ENCODE measurements at regions not wholly inside any gene's neighbourhood (a gene's known extent, or its start where the extent isn't known, plus 50 kb on each side); places are given as distances from the start of the nearest gene placed in this dataset.

DNA sequence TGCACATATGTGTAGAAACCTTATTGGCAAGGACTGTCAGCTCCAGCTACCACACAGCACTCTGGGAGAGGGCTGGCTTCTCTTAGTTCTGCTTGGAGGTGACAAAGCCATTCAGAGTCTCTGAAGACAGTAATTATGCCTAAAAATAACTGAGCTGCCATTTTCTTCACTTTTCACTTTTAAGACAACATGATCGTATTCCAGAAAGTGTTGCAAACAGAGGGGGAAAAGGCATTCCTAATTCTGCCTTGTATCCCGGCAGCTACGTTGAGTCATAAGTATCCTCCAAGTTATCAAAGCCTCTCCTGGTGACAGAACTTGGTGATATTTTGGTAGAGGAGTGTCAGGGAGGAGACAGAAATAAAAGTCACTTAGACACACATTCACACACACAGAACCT lies 327.7 kb downstream of the HAPSTR1 start:
- DNase-seq = no peak
- no peak overlapping the region for H3K4me3 ChIP-seq (ENCODE audit: low read length)
- no peaks in the 10 kb centered on the region for H3K4me1 ChIP-seq (ENCODE audit: control insufficient read depth, insufficient read depth, low read length)
- 45% methylated on average over 3 of the region's 3 CpGs for WGBS
- ATAC-seq = peak in 1 of 2 donors; percentile 54
- no peak overlapping the region for H3K27ac ChIP-seq (ENCODE audit: low read length)
- intact Hi-C loops (cut with DNase I) = no loop called here
- H3K9me3 ChIP-seq (ENCODE audit: control insufficient read depth, low read length) = no peaks in the 10 kb centered on the region
- no peaks in the 10 kb centered on the region for H3K27me3 ChIP-seq (ENCODE audit: control insufficient read depth, insufficient read depth)

- ATAC-seq = peak; percentile 72 to 82
- no peak for DNase-seq
- Histone ChIP-seq H3K27ac (ENCODE audit: low read length) (no peak overlapping the region), H3K4me1 (ENCODE audit: control insufficient read depth, insufficient read depth, low read length) (no peaks in the 10 kb centered on the region), H3K9me3 (ENCODE audit: control insufficient read depth, low read length) (no peaks in the 10 kb centered on the region), H3K4me3 (ENCODE audit: low read length) (no peak overlapping the region), H3K27me3 (ENCODE audit: control insufficient read depth, insufficient read depth) (no peaks in the 10 kb centered on the region)
- WGBS = 50% methylated on average over 7 of the region's 7 CpGs
- intact Hi-C loops (cut with DNase I) = no loop called here
These were observed 331.5 kb downstream of the HAPSTR1 start for GRCh38 chr16:9422762-9423513.

DNA sequence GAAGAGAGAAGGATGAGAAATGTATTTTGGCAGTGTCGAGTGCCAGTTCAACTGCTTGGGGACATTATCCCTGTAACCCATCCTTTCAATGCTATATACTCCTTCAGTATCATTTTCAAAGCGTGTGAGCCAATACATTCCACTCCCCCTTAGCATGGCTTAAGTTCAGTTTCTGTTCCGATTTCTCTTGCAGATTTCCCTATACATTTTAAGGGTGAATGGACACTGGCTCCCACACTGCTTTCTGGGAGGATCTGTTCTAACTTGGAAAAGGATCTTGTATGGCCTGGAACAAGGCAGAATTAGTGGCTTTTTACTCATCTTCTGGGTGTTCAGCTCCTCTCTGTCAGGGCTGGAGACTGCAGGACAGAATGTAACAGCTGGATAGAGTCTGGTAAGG lies 333.8 kb downstream of the HAPSTR1 start:
- peaks cover 2% of the 10 kb centered on the region for H3K4me1 ChIP-seq (ENCODE audit: control insufficient read depth, insufficient read depth, low read length)
- no peak for ATAC-seq
- no peaks in the 10 kb centered on the region for H3K27me3 ChIP-seq (ENCODE audit: control insufficient read depth, insufficient read depth)
- no peak for DNase-seq
- 40% methylated on average over 3 of the region's 3 CpGs for WGBS
- H3K4me3 ChIP-seq (ENCODE audit: low read length) = no peak overlapping the region
- H3K9me3 ChIP-seq (ENCODE audit: control insufficient read depth, low read length) = no peaks in the 10 kb centered on the region
- intact Hi-C loops (cut with DNase I) = no loop called here
- no peak overlapping the region for H3K27ac ChIP-seq (ENCODE audit: low read length)

DNA sequence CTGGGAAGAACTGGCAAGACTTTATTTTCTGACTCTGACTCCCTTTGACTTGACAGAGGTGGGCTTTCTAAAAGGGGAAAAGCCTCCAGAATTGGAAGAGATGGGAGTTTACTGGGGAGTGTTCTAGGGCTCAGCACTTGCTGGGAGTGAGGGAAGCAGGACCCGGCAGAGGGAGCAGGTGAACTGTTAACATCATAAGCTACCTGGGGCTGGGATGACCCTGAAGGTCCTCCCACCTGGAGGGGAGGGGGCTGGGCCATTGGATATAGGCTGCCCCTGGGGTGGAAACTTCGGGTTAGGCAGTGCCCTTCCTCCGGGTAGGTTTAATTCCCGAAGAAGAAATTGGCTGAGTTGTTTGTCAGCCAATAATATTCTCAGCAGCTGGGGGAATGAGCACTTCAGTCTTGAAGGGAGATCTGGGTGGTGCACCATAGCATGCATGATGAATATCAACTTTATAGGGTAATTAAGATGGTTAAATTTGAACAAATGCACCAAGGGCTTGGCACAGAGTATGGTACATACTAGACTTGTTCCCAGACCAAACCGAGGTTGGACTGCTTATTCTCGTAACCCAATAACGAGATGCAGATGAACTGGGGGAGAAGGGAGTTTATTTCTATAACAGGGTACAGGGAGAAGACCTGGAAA lies 337.0 kb downstream of the HAPSTR1 start:
- no peak for DNase-seq
- Histone ChIP-seq H3K27ac (ENCODE audit: low read length) (no peak overlapping the region), H3K27me3 (ENCODE audit: control insufficient read depth, insufficient read depth) (no peaks in the 10 kb centered on the region), H3K4me3 (ENCODE audit: low read length) (no peak overlapping the region), H3K9me3 (ENCODE audit: control insufficient read depth, low read length) (no peaks in the 10 kb centered on the region), H3K4me1 (ENCODE audit: control insufficient read depth, insufficient read depth, low read length) (peaks cover 2% of the 10 kb centered on the region)
- intact Hi-C loops (cut with DNase I) = no loop called here
- ATAC-seq = no peak
- whole genome bisulfite sequencing = 80% methylated on average over 7 of the region's 7 CpGs

GRCh38 chr16:9429646-9430330 lies 338.3 kb downstream of the HAPSTR1 start:
- Histone ChIP-seq H3K4me3 (ENCODE audit: low read length) (no peak overlapping the region), H3K4me1 (ENCODE audit: control insufficient read depth, insufficient read depth, low read length) (peaks cover 2% of the 10 kb centered on the region), H3K9me3 (ENCODE audit: control insufficient read depth, low read length) (no peaks in the 10 kb centered on the region), H3K27me3 (ENCODE audit: control insufficient read depth, insufficient read depth) (no peaks in the 10 kb centered on the region), H3K27ac (ENCODE audit: low read length) (no peak overlapping the region)
- DNase-seq = no peak
- WGBS = 53% methylated on average over 10 of the region's 10 CpGs
- intact Hi-C loops (cut with DNase I) = no loop called here
- no peak for ATAC-seq

DNA sequence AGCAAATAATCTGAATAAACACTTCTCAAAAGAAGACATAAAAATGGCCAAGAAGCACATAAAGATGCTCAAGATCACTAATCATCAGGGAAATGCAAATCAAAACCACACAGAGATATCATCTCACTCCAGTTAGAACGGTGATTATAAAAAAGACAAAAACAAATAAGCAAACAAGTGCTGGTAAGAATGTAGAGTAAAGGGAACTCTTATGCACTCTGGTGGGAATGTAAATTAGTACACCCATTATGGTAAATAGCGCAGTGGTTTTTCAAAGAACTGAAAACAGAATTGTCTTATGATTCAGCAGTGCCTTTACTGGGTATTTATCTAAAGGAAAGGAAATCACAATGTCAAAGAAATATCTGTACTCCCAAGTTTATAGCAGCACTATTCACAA lies 343.2 kb downstream of the HAPSTR1 start:
- DNase-seq (no peak), ATAC-seq (no peak)
- no peaks in the 10 kb centered on the region for H3K9me3 ChIP-seq (ENCODE audit: control insufficient read depth, low read length)
- WGBS = 67% methylated on average over 2 of the region's 2 CpGs
- no peak overlapping the region for H3K27ac ChIP-seq (ENCODE audit: low read length)
- peaks cover 1% of the 10 kb centered on the region for H3K4me1 ChIP-seq (ENCODE audit: control insufficient read depth, insufficient read depth, low read length)
- no peaks in the 10 kb centered on the region for H3K27me3 ChIP-seq (ENCODE audit: control insufficient read depth, insufficient read depth)
- H3K4me3 ChIP-seq (ENCODE audit: low read length) = no peak overlapping the region
- intact Hi-C loops (cut with DNase I) = no loop called here

DNA sequence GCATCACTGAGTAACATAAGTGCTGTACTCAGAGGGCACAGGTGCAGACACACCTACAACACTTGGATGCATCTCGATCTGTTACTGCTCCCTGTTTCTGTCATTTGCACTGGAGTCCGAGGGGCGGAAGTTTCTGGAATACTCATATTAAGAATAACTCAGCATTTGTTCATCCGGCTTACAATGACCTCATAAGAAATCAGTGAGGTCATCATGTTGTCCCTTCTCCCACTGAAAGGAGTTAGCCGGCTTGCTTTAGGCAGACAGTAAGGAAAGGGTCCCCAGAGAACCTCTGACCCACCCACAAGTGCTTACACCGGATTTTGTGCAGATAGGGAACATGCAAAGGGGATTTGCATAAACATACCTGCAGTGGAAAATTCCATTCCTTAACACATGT lies 344.7 kb downstream of the HAPSTR1 start:
- Histone ChIP-seq H3K27ac (ENCODE audit: low read length) (no peak overlapping the region), H3K9me3 (ENCODE audit: control insufficient read depth, low read length) (no peaks in the 10 kb centered on the region), H3K27me3 (ENCODE audit: control insufficient read depth, insufficient read depth) (no peaks in the 10 kb centered on the region), H3K4me1 (ENCODE audit: control insufficient read depth, insufficient read depth, low read length) (no peaks in the 10 kb centered on the region), H3K4me3 (ENCODE audit: low read length) (no peak overlapping the region)
- DNase-seq (no peak), ATAC-seq (no peak)
- 89% methylated on average over 6 of the region's 6 CpGs for WGBS
- intact Hi-C loops (cut with DNase I) = no loop called here

DNA sequence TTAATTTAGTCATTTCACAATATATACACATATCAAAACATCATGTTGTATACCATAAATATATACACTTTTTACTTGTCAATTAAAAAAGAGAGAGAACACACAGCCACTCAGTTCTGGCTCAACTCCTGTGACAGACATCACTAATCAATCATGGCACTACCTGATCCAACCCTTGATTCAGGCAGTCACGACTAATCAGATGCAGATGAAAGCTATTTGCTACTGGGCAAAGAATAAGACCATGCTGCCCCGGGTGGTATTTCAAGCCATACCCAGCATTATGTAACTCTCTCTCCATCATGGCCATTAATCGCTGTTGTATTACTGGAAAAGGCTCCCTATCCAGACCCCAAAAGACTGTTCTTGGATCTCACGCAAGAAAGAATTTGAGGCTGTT lies 345.7 kb downstream of the HAPSTR1 start:
- WGBS = 87% methylated on average over 4 of the region's 4 CpGs
- no peak for DNase-seq
- Histone ChIP-seq H3K4me1 (ENCODE audit: control insufficient read depth, insufficient read depth, low read length) (no peaks in the 10 kb centered on the region), H3K9me3 (ENCODE audit: control insufficient read depth, low read length) (no peaks in the 10 kb centered on the region), H3K27me3 (ENCODE audit: control insufficient read depth, insufficient read depth) (no peaks in the 10 kb centered on the region), H3K4me3 (ENCODE audit: low read length) (no peak overlapping the region), H3K27ac (ENCODE audit: low read length) (no peak overlapping the region)
- ATAC-seq = no peak
- intact Hi-C loops (cut with DNase I) = no loop called here

GRCh38 chr16:9438991-9439390 lies 347.5 kb downstream of the HAPSTR1 start:
- H3K27ac ChIP-seq (ENCODE audit: low read length) = no peak overlapping the region
- DNase-seq = no peak
- WGBS = 93% methylated on average over 1 of the region's 1 CpG
- no peaks in the 10 kb centered on the region for H3K9me3 ChIP-seq (ENCODE audit: control insufficient read depth, low read length)
- no peaks in the 10 kb centered on the region for H3K4me1 ChIP-seq (ENCODE audit: control insufficient read depth, insufficient read depth, low read length)
- no peak overlapping the region for H3K4me3 ChIP-seq (ENCODE audit: low read length)
- intact Hi-C loops (cut with DNase I) = no loop called here
- no peaks in the 10 kb centered on the region for H3K27me3 ChIP-seq (ENCODE audit: control insufficient read depth, insufficient read depth)
- no peak for ATAC-seq

DNA sequence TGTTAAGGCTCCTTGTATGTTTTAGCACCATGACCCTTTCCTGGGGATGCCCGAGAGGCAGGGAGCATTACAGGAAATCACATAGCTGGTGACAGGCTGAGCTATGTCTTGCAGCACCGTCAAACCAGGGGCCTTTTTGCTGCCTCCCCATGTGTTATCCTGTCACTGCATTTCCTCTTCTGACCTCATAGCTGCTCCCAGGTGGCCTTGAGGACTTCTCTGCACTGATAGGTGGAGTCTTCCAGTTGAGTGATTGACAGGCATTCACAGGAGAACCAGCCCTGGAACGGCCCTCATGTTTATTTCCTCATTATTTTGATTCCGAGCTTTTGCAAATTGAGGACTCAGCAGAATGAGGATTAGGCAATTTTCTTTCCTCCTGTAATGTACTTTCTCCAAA lies 349.6 kb downstream of the HAPSTR1 start:
- H3K27ac ChIP-seq (ENCODE audit: low read length) = no peak overlapping the region
- intact Hi-C loops (cut with DNase I) = no loop called here
- 23% methylated on average over 4 of the region's 4 CpGs for WGBS

GRCh38 chr16:9443864-9444263 lies 352.4 kb downstream of the HAPSTR1 start:
- no peak for DNase-seq
- H3K4me3 ChIP-seq (ENCODE audit: low read length) = no peak overlapping the region
- H3K27me3 ChIP-seq (ENCODE audit: control insufficient read depth, insufficient read depth) = no peaks in the 10 kb centered on the region
- H3K4me1 ChIP-seq (ENCODE audit: control insufficient read depth, insufficient read depth, low read length) = no peaks in the 10 kb centered on the region
- 67% methylated on average over 3 of the region's 3 CpGs for WGBS
- intact Hi-C loops (cut with DNase I) = no loop called here
- no peak for ATAC-seq
- H3K9me3 ChIP-seq (ENCODE audit: control insufficient read depth, low read length) = no peaks in the 10 kb centered on the region
- H3K27ac ChIP-seq (ENCODE audit: low read length) = no peak overlapping the region

More for the DNA sequence above, 349.6 kb downstream of the HAPSTR1 start:
- no peaks in the 10 kb centered on the region for H3K4me1 ChIP-seq (ENCODE audit: control insufficient read depth, insufficient read depth, low read length)
- no peaks in the 10 kb centered on the region for H3K9me3 ChIP-seq (ENCODE audit: control insufficient read depth, low read length)
- DNase-seq = no peak
- H3K4me3 ChIP-seq (ENCODE audit: low read length) = no peak overlapping the region
- H3K27me3 ChIP-seq (ENCODE audit: control insufficient read depth, insufficient read depth) = no peaks in the 10 kb centered on the region
- no peak for ATAC-seq
